Neural progenitor cell (in vitro differentiated cells): ENCODE measurements at regions not wholly inside any gene's neighbourhood (a gene's known extent, or its start where the extent isn't known, plus 50 kb on each side); places are given as distances from the start of the nearest gene placed in this dataset.

Experiments
- DNase-seq: peaks from one replicate; pipeline ENCODE4 v3.0.0-alpha.2; 2016; ENCODE audit warnings: low spot score
- H2AFZ ChIP-seq: fragments of 200-600 bp; sonication (generic); replicated peaks from 2 replicates; pipeline ENCODE4 v1.6.1; 2016; ENCODE audit warnings: antibody characterized with exemption
- H3F3A ChIP-seq: fragments of 200-600 bp; sonication (generic); 2 replicates; pipeline ENCODE4 v1.6.1; 2016; ENCODE audit warnings: antibody characterized with exemption, low read depth
- H3K27ac ChIP-seq: fragments of 200-600 bp; sonication (generic); 2 replicates; pipeline ENCODE4 v1.5.1; 2016; ENCODE audit warnings: mild to moderate bottlenecking
- H3K27me3 ChIP-seq: fragments of 200-600 bp; sonication (generic); 2 replicates; pipeline ENCODE4 v1.6.1; 2016; ENCODE audit warnings: mild to moderate bottlenecking, moderate library complexity
- H3K36me3 ChIP-seq: fragments of 200-600 bp; sonication (generic); 2 replicates; pipeline ENCODE4 v1.5.1; 2016
- H3K4me1 ChIP-seq: fragments of 200-600 bp; sonication (generic); 2 replicates; pipeline ENCODE4 v1.6.1; 2016; ENCODE audit warnings: mixed run types
- H3K4me2 ChIP-seq: fragments of 200-600 bp; sonication (generic); 2 replicates; pipeline ENCODE4 v1.6.1; 2016
- H3K4me3 ChIP-seq: fragments of 200-600 bp; sonication (generic); 2 replicates; pipeline ENCODE4 v1.5.1; 2016
- H3K79me2 ChIP-seq: fragments of 200-600 bp; sonication (generic); 2 replicates; pipeline ENCODE4 v1.6.1; 2016; ENCODE audit warnings: low read depth
- H3K9ac ChIP-seq: fragments of 200-600 bp; sonication (generic); 2 replicates; pipeline ENCODE4 v1.6.1; 2016
- H3K9me3 ChIP-seq: fragments of 200-600 bp; sonication (generic); 2 replicates; pipeline ENCODE4 v1.5.1; 2016; ENCODE audit warnings: low read depth
- H4K20me1 ChIP-seq: fragments of 200-600 bp; sonication (generic); 2 replicates; pipeline ENCODE4 v1.6.1; 2016; ENCODE audit warnings: low read depth
- H3K27ac Mint-ChIP-seq: 3 replicates; pipeline ENCODE4 v1.8.0; 2021; ENCODE audit warnings: mixed read lengths
- H3K27me3 Mint-ChIP-seq: 2 replicates; pipeline ENCODE4 v1.8.0; 2022; ENCODE audit warnings: low read depth, mild to moderate bottlenecking, inconsistent platforms, moderate library complexity, mixed read lengths; ENCODE audit not compliant: insufficient read depth
- H3K36me3 Mint-ChIP-seq: 3 replicates; pipeline ENCODE4 v1.8.0; 2021; ENCODE audit warnings: mixed read lengths
- H3K4me1 Mint-ChIP-seq: 3 replicates; pipeline ENCODE4 v1.8.0; 2021; ENCODE audit warnings: mixed read lengths
- H3K4me3 Mint-ChIP-seq: 3 replicates; pipeline ENCODE4 v1.8.0; 2021; ENCODE audit warnings: mild to moderate bottlenecking, moderate library complexity, mixed read lengths
- H3K9me3 Mint-ChIP-seq: 3 replicates; pipeline ENCODE4 v1.8.0; 2020; ENCODE audit warnings: mixed read lengths
- CTCF ChIP-seq: fragments of 200-600 bp; sonication (generic); IDR thresholded peaks from 2 replicates; pipeline ENCODE4 v1.5.1; 2017; ENCODE audit warnings: antibody characterized with exemption, mild to moderate bottlenecking
- EZH2 ChIP-seq: fragments of 200-600 bp; sonication (generic); IDR thresholded peaks from 2 replicates; pipeline ENCODE4 v1.6.1; 2017; ENCODE audit warnings: antibody characterized with exemption, mild to moderate bottlenecking, moderate library complexity
- EZH2phosphoT487 ChIP-seq: fragments of 200-600 bp; sonication (generic); IDR thresholded peaks from 2 replicates; pipeline ENCODE4 v1.6.1; 2017; ENCODE audit warnings: antibody characterized with exemption

DNA sequence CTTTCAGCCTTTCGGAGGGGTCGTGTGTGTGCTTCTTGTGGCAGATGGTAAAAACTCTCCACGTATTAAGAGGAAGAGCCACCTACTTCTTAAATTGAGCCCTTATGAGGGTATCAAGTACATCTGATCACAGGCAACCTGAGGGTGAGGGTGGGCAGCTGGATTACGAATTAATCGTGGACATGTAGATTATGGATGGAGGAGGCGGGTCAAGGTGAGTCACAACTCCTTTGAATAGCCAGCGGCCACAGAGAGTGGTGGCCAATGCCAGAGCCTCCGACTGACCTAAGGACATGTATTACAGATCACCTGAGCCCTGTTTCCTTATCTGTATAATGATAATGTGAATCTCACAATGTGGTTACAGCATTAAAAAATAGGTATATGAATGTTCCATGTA, 1083.9 kb downstream of the SORCS3 start:
- H3K4me2 ChIP-seq: no peak overlapping the region
- DNase-seq: no peak
- H2AFZ ChIP-seq: no peak overlapping the region
- no peak for TF ChIP-seq EZH2phosphoT487
- no peak overlapping the region for H3K9ac ChIP-seq
- H3K4me3 Mint-ChIP-seq: no peak overlapping the region
- H3K9me3 ChIP-seq: no peaks in the 10 kb centered on the region
- no peaks in the 10 kb centered on the region for H3K27me3 ChIP-seq
- H4K20me1 ChIP-seq: no peaks in the 10 kb centered on the region
- H3F3A ChIP-seq: no peaks in the 10 kb centered on the region
- H3K36me3 Mint-ChIP-seq: no peaks in the 10 kb centered on the region
- no peaks in the 10 kb centered on the region for H3K27me3 Mint-ChIP-seq
- H3K9me3 Mint-ChIP-seq: peaks cover 2% of the 10 kb centered on the region
- H3K79me2 ChIP-seq: no peaks in the 10 kb centered on the region
- no peaks in the 10 kb centered on the region for H3K4me1 ChIP-seq
- H3K36me3 ChIP-seq: no peaks in the 10 kb centered on the region
- peaks cover 3% of the 10 kb centered on the region for H3K4me1 Mint-ChIP-seq
- no peak overlapping the region for H3K27ac ChIP-seq
- no peak overlapping the region for H3K4me3 ChIP-seq
- no peak overlapping the region for H3K27ac Mint-ChIP-seq

DNA sequence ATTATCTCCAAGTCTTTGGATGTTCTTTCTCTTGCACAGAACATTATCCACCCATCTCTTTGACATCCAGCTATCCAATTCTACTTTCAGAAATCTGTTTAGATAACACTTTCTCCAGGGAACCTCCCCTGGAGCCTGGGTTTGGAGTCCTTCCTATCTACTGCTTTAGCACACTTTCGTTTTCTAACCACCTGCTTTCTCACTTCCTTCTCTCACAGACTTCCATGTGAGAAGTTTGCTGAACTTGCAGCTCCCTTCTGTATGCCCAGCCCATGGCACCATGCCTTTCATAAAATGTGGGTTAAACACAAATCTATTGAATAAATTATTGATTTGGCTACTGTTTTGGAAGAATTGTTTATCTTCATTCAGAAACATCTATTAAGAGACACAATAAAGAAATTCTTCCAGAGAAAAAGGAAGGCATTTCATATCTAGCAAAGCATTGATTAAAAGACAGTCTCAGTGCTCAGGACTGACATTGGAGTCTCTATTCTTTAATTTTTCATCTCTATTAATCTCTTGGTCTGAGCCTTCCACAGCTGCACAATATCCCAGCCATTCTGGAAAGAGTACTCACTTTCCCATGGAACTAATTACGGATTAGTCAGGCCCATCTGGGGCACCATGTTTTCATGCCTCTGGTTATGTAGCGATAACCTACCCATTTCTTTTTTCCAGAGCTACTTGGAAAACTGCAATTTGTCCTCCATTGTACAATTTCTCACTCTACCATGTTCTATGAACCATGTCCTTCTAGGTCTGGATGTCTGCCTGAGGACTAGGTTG, 1077.3 kb downstream of the SORCS3 start:
- TF ChIP-seq CTCF (no peak), EZH2phosphoT487 (no peak), EZH2 (no peak)
- Histone ChIP-seq H3F3A (no peaks in the 10 kb centered on the region), H3K4me3 (no peak overlapping the region), H3K4me2 (no peak overlapping the region), H2AFZ (no peak overlapping the region), H3K36me3 (no peaks in the 10 kb centered on the region), H3K27me3 (no peaks in the 10 kb centered on the region), H3K27ac (no peak overlapping the region), H4K20me1 (no peaks in the 10 kb centered on the region), H3K79me2 (no peaks in the 10 kb centered on the region), H3K9ac (no peak overlapping the region), H3K9me3 (no peaks in the 10 kb centered on the region), H3K4me1 (no peaks in the 10 kb centered on the region)
- Mint-ChIP-seq H3K4me3 (no peak overlapping the region), H3K36me3 (no peaks in the 10 kb centered on the region), H3K27me3 (peaks cover 2% of the 10 kb centered on the region), H3K9me3 (no peaks in the 10 kb centered on the region), H3K4me1 (no peaks in the 10 kb centered on the region), H3K27ac (no peak overlapping the region)
- no peak for DNase-seq

- H3K36me3 ChIP-seq: no peaks in the 10 kb centered on the region
- H3K27me3 ChIP-seq: no peaks in the 10 kb centered on the region
- no peak overlapping the region for H3K27ac ChIP-seq
- no peak for TF ChIP-seq EZH2phosphoT487
- TF ChIP-seq CTCF: no peak
- no peak for TF ChIP-seq EZH2
- H3K4me1 Mint-ChIP-seq: no peaks in the 10 kb centered on the region
- H3K36me3 Mint-ChIP-seq: no peaks in the 10 kb centered on the region
- no peak overlapping the region for H3K4me3 ChIP-seq
- no peak overlapping the region for H2AFZ ChIP-seq
- peaks cover 6% of the 10 kb centered on the region for H3K9me3 Mint-ChIP-seq
- H3K27ac Mint-ChIP-seq: no peak overlapping the region
- no peaks in the 10 kb centered on the region for H3K9me3 ChIP-seq
- no peaks in the 10 kb centered on the region for H4K20me1 ChIP-seq
- no peak overlapping the region for H3K4me3 Mint-ChIP-seq
- H3K27me3 Mint-ChIP-seq: peaks cover 2% of the 10 kb centered on the region
- H3K9ac ChIP-seq: no peak overlapping the region
- H3K4me2 ChIP-seq: no peak overlapping the region
- no peaks in the 10 kb centered on the region for H3F3A ChIP-seq
- H3K4me1 ChIP-seq: no peaks in the 10 kb centered on the region
- H3K79me2 ChIP-seq: no peaks in the 10 kb centered on the region
- DNase-seq: no peak
These were observed 1073.6 kb downstream of the SORCS3 start for GRCh38 chr10:105714728-105715127.

DNA sequence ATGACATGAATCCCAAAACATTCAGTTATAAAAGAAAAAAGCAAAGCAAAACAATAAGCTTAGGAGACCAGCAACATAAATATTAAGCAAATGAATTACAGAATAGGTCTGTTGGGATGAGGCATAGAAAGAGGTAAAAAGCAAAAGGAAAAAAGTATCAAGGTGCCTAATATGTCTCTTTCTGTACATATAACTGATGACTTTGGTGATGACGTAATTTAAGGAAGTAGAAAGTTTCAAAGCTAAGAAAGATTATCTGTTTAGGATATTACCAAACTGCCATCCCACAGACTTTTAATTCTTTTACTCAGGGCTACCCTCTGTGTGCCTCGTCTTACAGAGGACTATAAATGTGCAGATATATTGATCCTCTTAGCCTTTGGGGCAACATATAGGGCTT, 1066.5 kb downstream of the SORCS3 start:
- H3F3A ChIP-seq: no peaks in the 10 kb centered on the region
- H3K4me1 ChIP-seq: no peaks in the 10 kb centered on the region
- no peak overlapping the region for H3K27ac ChIP-seq
- Mint-ChIP-seq H3K4me3 (no peak overlapping the region), H3K27me3 (peaks cover 4% of the 10 kb centered on the region), H3K9me3 (peaks cover 11% of the 10 kb centered on the region), H3K36me3 (no peaks in the 10 kb centered on the region), H3K27ac (no peak overlapping the region), H3K4me1 (no peaks in the 10 kb centered on the region)
- no peaks in the 10 kb centered on the region for H3K79me2 ChIP-seq
- no peak for DNase-seq
- H3K4me2 ChIP-seq: no peak overlapping the region
- H3K4me3 ChIP-seq: no peak overlapping the region
- H2AFZ ChIP-seq: no peak overlapping the region
- no peaks in the 10 kb centered on the region for H3K36me3 ChIP-seq
- no peaks in the 10 kb centered on the region for H3K27me3 ChIP-seq
- no peaks in the 10 kb centered on the region for H3K9me3 ChIP-seq
- TF ChIP-seq EZH2phosphoT487 (no peak), CTCF (no peak), EZH2 (no peak)
- H3K9ac ChIP-seq: no peak overlapping the region
- H4K20me1 ChIP-seq: no peaks in the 10 kb centered on the region
